Hepatocyte (in vitro differentiated cells): ENCODE measurements at regions not wholly inside any gene's neighbourhood (a gene's known extent, or its start where the extent isn't known, plus 50 kb on each side); places are given as distances from the start of the nearest gene placed in this dataset.

ENCODE experiments used
- CTCF ChIP-seq: fragments of 200-600 bp; sonication (generic); IDR thresholded peaks from 2 replicates; pipeline ENCODE4 v1.5.1; 2016; ENCODE audit warnings: antibody characterized with exemption, mild to moderate bottlenecking; ENCODE audit not compliant: poor library complexity
- EZH2 ChIP-seq: fragments of 200-600 bp; sonication (generic); IDR thresholded peaks from 2 replicates; pipeline ENCODE4 v1.6.1; 2016; ENCODE audit warnings: antibody characterized with exemption, mild to moderate bottlenecking, borderline replicate concordance
- EZH2phosphoT487 ChIP-seq: fragments of 200-600 bp; sonication (generic); IDR thresholded peaks from one replicate; pipeline ENCODE4 v1.6.1; 2018; ENCODE audit warnings: antibody characterized with exemption, mild to moderate bottlenecking, low read depth, moderate library complexity; ENCODE audit not compliant: unreplicated experiment, severe bottlenecking

GRCh38 chrX:94854251-94854650 lies 1180.2 kb downstream of the FAM133A start:
- TF ChIP-seq EZH2 (no peak), CTCF (no peak), EZH2phosphoT487 (no peak)
